T-helper 2 cell treated with Interferon-gamma antibody and Interleukin-4, amounts not matched to agents 100 ng/mL and 5 ng/mL, for 36 hours (primary cell): ENCODE measurements at regions not wholly inside any gene's neighbourhood (a gene's known extent, or its start where the extent isn't known, plus 50 kb on each side); places are given as distances from the start of the nearest gene placed in this dataset.

ENCODE experiments used
- intact Hi-C: fragments of 100-400 bp; cut with micrococcal nuclease; formaldehyde crosslinking; loops from one replicate; pipeline ENCODE4 v1.15.1; 2023

- intact Hi-C loops: no loop called here
These were observed 103.2 kb upstream of the ONECUT1 start for GRCh38 chr15:52893338-52893737.

- intact Hi-C loops: no loop called here
These were observed 89.8 kb upstream of the ONECUT1 start for GRCh38 chr15:52879904-52880303.

DNA sequence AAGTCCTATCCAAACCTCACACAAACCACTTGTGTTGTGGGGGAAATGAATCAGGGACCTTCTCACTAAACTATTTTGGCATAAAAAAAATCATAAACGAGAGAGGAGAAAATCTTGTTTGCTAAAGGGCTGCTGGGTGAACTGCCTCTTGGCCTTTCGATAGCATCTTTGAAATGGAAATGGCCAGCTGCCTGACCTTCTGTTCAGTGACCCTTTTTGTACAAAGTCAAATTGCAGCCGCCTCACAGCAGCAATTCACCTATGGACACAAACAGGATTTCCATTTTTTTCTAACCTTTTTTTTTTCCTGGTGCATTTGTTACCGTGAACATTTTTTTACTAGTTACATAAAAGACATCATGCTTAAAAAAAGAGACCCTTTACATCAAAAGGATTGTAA lies 89.0 kb upstream of the ONECUT1 start:
- intact Hi-C loops: no loop called here

GRCh38 chr15:52876991-52877663 lies 87.0 kb upstream of the ONECUT1 start:
- intact Hi-C loops: no loop called here

DNA sequence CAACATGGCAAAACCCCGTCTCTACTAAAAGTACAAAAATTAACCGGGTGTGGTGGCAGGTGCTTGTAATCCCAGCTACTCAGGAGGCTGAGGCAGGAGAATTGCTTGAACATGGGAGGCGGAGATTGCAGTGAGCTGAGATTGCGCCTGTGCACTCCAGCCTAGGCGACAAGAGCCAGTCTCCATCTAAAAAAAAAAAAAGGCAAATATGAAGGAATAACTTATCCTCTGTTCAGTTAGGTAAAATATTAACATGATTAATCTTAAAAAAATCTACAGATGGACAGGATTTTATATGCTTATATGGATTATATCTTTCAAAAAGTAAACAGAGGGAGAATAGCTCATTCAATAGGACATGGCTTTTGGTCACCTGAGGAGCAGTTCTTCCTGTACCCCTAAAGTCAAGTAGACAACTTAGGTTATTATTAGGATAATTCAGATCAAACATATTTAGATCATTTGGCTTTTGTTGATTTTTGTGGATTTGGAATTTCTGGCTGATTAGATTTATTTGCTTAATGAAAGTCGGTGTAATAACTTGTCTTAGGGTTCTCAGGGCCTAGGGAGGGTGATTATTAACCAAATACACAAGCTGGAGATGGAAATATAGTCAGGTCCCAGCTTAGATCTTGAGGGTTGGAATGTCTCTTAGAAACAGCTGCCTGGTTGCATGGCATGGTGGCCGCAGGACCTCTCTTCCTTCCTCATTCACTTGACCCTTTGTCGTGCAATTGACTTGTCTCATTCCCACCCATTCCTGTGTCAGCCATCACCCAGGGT lies 82.1 kb upstream of the ONECUT1 start:
- intact Hi-C loops: no loop called here

GRCh38 chr15:52870015-52870414 lies 79.9 kb upstream of the ONECUT1 start:
- intact Hi-C loops: no loop called here

- intact Hi-C loops: no loop called here
These were observed 76.6 kb upstream of the ONECUT1 start for GRCh38 chr15:52866698-52867097.

DNA sequence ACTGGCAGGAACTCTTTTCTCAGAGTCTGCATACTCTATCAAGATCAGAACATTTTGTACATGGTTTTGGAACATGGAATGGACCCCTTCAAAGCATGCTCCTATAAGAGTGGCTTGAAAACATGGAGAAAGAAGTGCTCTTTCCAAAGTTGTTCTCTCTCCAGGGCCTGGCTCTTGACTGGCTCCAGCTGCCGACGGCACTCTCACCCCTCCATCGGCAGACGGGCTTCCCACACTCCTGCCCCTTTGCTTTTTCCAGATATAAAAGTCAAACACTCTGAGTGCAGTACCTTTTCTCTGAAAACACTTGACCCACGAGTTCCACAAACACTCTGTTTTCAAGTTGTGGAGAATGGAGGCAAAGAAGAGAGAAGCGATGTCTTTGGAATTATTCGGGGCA lies 72.5 kb upstream of the ONECUT1 start:
- intact Hi-C loops: no loop called here

GRCh38 chr15:52858782-52859176 lies 68.6 kb upstream of the ONECUT1 start:
- intact Hi-C loops: no loop called here

GRCh38 chr15:52857937-52858781 lies 68.0 kb upstream of the ONECUT1 start:
- intact Hi-C loops: no loop called here

- intact Hi-C loops: no loop called here
These were observed 67.3 kb upstream of the ONECUT1 start for GRCh38 chr15:52857471-52857870.

DNA sequence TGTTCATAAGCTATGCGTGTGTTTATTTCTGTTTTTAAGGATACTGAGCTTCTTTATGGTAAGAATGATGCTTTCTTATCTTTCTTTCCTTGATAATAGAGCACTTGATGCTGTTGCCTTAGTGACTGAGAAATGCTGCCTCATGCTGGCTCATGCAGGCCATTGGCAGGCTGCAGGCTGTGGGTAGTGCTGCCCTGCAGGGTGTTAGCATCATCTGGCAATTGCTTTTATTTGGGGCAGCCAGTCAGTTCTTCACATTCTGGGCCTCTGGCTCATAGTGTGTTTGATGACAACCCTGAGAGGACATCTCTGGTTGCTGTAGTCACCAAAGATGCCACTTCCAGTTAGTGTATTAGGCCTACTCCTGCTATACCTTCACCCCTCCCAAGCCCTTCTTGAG lies 66.2 kb upstream of the ONECUT1 start:
- intact Hi-C loops: no loop called here

DNA sequence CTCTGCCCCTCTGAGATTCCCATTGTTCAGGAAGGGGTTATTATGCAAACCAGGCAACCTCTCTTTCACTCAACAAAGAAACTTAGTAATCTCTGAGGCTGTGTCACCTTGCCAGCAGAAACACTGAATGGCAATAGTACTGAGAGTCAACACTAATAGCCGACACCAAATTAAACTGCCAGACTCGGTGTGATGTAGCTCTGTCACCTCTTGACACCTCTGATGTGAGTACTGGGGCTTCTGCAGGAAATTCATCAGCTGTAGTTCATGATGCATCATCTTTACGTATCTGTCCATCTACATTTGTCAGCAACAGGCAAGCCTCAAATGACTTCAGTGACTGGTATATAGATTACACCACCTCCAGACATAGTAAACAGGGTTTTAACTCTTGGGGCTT lies 65.0 kb upstream of the ONECUT1 start:
- intact Hi-C loops: no loop called here

- intact Hi-C loops: no loop called here
These were observed 54.7 kb upstream of the ONECUT1 start for GRCh38 chr15:52844823-52845222.
